ENCODE measurements at regions not wholly inside any gene's neighbourhood (a gene's known extent, or its start where the extent isn't known, plus 50 kb on each side); places are given as distances from the start of the nearest gene placed in this dataset.

DNA sequence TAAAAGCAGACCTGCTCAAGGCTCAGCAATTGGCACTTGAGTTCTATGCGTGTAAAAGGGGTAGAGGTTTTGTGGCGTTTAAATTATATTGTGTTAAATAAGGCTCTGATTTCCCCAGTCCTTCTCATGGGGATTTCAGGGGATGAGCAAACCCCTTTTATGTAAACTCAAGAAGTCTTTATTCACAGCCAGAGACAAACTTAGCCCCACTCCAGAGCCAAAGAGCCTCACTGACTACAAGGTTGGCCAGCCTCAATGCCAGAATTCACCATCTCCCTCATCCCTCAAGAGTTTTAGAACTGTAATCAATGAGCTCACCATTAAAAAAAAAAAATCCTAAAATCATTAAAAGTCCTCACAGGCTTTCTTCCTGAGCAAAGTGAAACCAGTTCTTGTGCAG lies 107.8 kb downstream of the SLC30A10 start:
- Histone ChIP-seq H3K9me3 (ENCODE audit: control insufficient read depth in 4 of 4, low read length in 3 of 4) (no peaks in the 10 kb centered on the region), H3K27ac (ENCODE audit: low read depth in 1 of 2, low read length in 2 of 2) (no peak overlapping the region), H3K27me3 (ENCODE audit: control insufficient read depth in 4 of 4, insufficient read depth in 4 of 4, low read length in 3 of 4) (no peaks in the 10 kb centered on the region), H3K36me3 (ENCODE audit: control insufficient read depth in 4 of 4, insufficient read depth in 3 of 4, low read depth in 1 of 4, low read length in 3 of 4) (no peaks in the 10 kb centered on the region), H3K4me3 (ENCODE audit: low read depth in 1 of 3, low read length in 3 of 3) (no peak overlapping the region), H3K9ac (ENCODE audit: low read depth in 1 of 2, low read length in 2 of 2) (no peak overlapping the region), H3K4me1 (ENCODE audit: control insufficient read depth in 4 of 4, insufficient read depth in 4 of 4, low read length in 3 of 4) (no peaks in the 10 kb centered on the region)
- WGBS = 90% methylated on average over 2 of the region's 2 CpGs
- no peak for TF ChIP-seq RXRA (IDR thresholded peaks at IDR 0.05)
- no peak for TF ChIP-seq HNF4A (conservative IDR thresholded peaks at IDR 0.05)
- TF ChIP-seq REST (IDR thresholded peaks at IDR 0.05) = no peak
- no peak for TF ChIP-seq RAD21 (IDR thresholded peaks at IDR 0.05)
- TF ChIP-seq GABPA (IDR thresholded peaks at IDR 0.05 in 1 of 2, conservative IDR thresholded peaks at IDR 0.05 in 1 of 2) = no peak
- no peak for TF ChIP-seq TAF1 (conservative IDR thresholded peaks at IDR 0.05)
- TF ChIP-seq EGR1 (IDR thresholded peaks at IDR 0.05; ENCODE audit: low read depth in 2 of 2) = no peak
- no peak for DNase-seq (ENCODE audit: low spot score)

- TF ChIP-seq GABPA (IDR thresholded peaks at IDR 0.05 in 1 of 2, conservative IDR thresholded peaks at IDR 0.05 in 1 of 2) (peak in 1 of 2 donors; percentile 29), NR2F2 (IDR thresholded peaks at IDR 0.05) (peak; percentile 44), JUND (IDR thresholded peaks at IDR 0.05) (no peak), RXRA (IDR thresholded peaks at IDR 0.05) (peak; percentile 42 to 52), SP1 (IDR thresholded peaks at IDR 0.05) (no peak)
- Histone ChIP-seq H3K27me3 (ENCODE audit: control insufficient read depth in 4 of 4, insufficient read depth in 4 of 4, low read length in 3 of 4) (no peaks in the 10 kb centered on the region), H3K4me1 (ENCODE audit: control insufficient read depth in 4 of 4, insufficient read depth in 4 of 4, low read length in 3 of 4) (no peaks in the 10 kb centered on the region), H3K9me3 (ENCODE audit: control insufficient read depth in 4 of 4, low read length in 3 of 4) (no peaks in the 10 kb centered on the region), H3K9ac (ENCODE audit: low read depth in 1 of 2, low read length in 2 of 2) (no peak overlapping the region), H3K27ac (ENCODE audit: low read depth in 1 of 2, low read length in 2 of 2) (no peak overlapping the region), H3K36me3 (ENCODE audit: control insufficient read depth in 4 of 4, insufficient read depth in 3 of 4, low read depth in 1 of 4, low read length in 3 of 4) (no peaks in the 10 kb centered on the region), H3K4me3 (ENCODE audit: low read depth in 1 of 3, low read length in 3 of 3) (no peak overlapping the region)
- WGBS = 81% methylated on average over 2 of the region's 2 CpGs
- no peak for DNase-seq (ENCODE audit: low spot score)
These were observed 110.4 kb downstream of the SLC30A10 start for GRCh38 chr1:219817914-219818313.

DNA sequence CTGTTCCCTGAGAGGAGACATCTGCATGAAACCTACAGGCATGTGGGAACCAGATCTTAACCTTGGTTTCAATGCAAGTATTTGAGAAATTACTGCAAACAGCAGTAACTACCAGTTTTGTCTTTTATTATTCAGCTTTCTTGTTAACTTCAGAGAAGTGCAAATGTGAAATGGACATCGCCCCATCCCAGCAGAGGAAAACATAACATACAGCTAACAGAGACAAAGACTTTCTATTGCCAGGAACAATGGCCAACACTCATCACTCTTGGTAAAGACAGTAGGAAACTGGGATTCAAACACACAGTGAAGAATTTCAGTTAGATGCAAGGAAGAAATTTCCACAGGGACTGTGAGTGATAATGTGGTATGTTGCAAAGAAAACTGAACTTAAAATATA lies 115.1 kb downstream of the SLC30A10 start:
- no peaks in the 10 kb centered on the region for H3K27me3 ChIP-seq (ENCODE audit: control insufficient read depth in 4 of 4, insufficient read depth in 4 of 4, low read length in 3 of 4)
- H3K36me3 ChIP-seq (ENCODE audit: control insufficient read depth in 4 of 4, insufficient read depth in 3 of 4, low read depth in 1 of 4, low read length in 3 of 4) = no peaks in the 10 kb centered on the region
- H3K9ac ChIP-seq (ENCODE audit: low read depth in 1 of 2, low read length in 2 of 2) = no peak overlapping the region
- no peaks in the 10 kb centered on the region for H3K9me3 ChIP-seq (ENCODE audit: control insufficient read depth in 4 of 4, low read length in 3 of 4)
- H3K27ac ChIP-seq (ENCODE audit: low read depth in 1 of 2, low read length in 2 of 2) = no peak overlapping the region
- H3K4me1 ChIP-seq (ENCODE audit: control insufficient read depth in 4 of 4, insufficient read depth in 4 of 4, low read length in 3 of 4) = no peaks in the 10 kb centered on the region
- no peak overlapping the region for H3K4me3 ChIP-seq (ENCODE audit: low read depth in 1 of 3, low read length in 3 of 3)
- DNase-seq (ENCODE audit: low spot score) = no peak
- 56% methylated on average over 1 of the region's 1 CpG for WGBS
- no peak for TF ChIP-seq RXRA (IDR thresholded peaks at IDR 0.05)
- no peak for TF ChIP-seq TAF1 (conservative IDR thresholded peaks at IDR 0.05)
- TF ChIP-seq SP1 (IDR thresholded peaks at IDR 0.05) = no peak
- TF ChIP-seq, protein P1, sequence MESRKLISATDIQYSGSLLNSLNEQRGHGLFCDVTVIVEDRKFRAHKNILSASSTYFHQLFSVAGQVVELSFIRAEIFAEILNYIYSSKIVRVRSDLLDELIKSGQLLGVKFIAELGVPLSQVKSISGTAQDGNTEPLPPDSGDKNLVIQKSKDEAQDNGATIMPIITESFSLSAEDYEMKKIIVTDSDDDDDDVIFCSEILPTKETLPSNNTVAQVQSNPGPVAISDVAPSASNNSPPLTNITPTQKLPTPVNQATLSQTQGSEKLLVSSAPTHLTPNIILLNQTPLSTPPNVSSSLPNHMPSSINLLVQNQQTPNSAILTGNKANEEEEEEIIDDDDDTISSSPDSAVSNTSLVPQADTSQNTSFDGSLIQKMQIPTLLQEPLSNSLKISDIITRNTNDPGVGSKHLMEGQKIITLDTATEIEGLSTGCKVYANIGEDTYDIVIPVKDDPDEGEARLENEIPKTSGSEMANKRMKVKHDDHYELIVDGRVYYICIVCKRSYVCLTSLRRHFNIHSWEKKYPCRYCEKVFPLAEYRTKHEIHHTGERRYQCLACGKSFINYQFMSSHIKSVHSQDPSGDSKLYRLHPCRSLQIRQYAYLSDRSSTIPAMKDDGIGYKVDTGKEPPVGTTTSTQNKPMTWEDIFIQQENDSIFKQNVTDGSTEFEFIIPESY (IDR thresholded peaks at IDR 0.05) = no peak
- TF ChIP-seq NR2F2 (IDR thresholded peaks at IDR 0.05) = no peak
- TF ChIP-seq EGR1 (IDR thresholded peaks at IDR 0.05; ENCODE audit: low read depth in 2 of 2) = no peak
- no peak for TF ChIP-seq REST (IDR thresholded peaks at IDR 0.05)
- TF ChIP-seq, protein P2, sequence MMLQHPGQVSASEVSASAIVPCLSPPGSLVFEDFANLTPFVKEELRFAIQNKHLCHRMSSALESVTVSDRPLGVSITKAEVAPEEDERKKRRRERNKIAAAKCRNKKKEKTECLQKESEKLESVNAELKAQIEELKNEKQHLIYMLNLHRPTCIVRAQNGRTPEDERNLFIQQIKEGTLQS (IDR thresholded peaks at IDR 0.05) = no peak
- TF ChIP-seq JUND (IDR thresholded peaks at IDR 0.05) = no peak
- no peak for TF ChIP-seq YY1 (IDR thresholded peaks at IDR 0.05)
- TF ChIP-seq HNF4A (conservative IDR thresholded peaks at IDR 0.05) = no peak
- TF ChIP-seq, protein P3, sequence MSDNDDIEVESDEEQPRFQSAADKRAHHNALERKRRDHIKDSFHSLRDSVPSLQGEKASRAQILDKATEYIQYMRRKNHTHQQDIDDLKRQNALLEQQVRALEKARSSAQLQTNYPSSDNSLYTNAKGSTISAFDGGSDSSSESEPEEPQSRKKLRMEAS (IDR thresholded peaks at IDR 0.05) = no peak
- TF ChIP-seq RAD21 (IDR thresholded peaks at IDR 0.05) = no peak
- no peak for TF ChIP-seq HNF4G (IDR thresholded peaks at IDR 0.05)
- TF ChIP-seq FOXA2 (IDR thresholded peaks at IDR 0.05) = no peak
- no peak for TF ChIP-seq FOXA1 (IDR thresholded peaks at IDR 0.05)
